ENCODE measurements at regions not wholly inside any gene's neighbourhood (a gene's known extent, or its start where the extent isn't known, plus 50 kb on each side); places are given as distances from the start of the nearest gene placed in this dataset.

DNA sequence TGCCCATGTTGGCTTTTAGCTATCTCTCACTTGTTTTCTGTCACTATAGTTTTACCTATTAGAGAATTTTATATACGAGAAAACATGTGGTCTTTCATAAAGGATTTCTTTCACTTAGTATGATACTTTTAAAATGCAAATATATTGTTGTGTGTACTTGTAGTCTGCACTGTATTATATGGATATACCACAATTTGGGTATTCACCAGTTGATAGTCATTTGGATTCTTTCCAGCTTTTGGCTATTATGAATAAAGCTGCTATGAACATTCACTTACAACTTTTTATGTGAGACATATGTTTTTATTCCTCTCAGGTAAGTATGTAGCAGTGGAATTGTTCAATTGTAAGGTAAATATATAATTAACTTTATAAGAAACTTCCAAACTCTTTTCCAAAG, 441.5 kb downstream of the GPATCH2 start:
- in situ Hi-C loops (cut with MboI; ENCODE audit: low sequenced_read_pairs, unreplicated experiment) = no loop called here
- TF ChIP-seq, protein P1, sequence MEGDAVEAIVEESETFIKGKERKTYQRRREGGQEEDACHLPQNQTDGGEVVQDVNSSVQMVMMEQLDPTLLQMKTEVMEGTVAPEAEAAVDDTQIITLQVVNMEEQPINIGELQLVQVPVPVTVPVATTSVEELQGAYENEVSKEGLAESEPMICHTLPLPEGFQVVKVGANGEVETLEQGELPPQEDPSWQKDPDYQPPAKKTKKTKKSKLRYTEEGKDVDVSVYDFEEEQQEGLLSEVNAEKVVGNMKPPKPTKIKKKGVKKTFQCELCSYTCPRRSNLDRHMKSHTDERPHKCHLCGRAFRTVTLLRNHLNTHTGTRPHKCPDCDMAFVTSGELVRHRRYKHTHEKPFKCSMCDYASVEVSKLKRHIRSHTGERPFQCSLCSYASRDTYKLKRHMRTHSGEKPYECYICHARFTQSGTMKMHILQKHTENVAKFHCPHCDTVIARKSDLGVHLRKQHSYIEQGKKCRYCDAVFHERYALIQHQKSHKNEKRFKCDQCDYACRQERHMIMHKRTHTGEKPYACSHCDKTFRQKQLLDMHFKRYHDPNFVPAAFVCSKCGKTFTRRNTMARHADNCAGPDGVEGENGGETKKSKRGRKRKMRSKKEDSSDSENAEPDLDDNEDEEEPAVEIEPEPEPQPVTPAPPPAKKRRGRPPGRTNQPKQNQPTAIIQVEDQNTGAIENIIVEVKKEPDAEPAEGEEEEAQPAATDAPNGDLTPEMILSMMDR (IDR thresholded peaks at IDR 0.05; ENCODE audit: borderline replicate concordance, control extremely low read depth, extremely low read depth, insufficient read depth, missing control alignments) = no peak
- no peak for DNase-seq (ENCODE audit: low spot score)

DNA sequence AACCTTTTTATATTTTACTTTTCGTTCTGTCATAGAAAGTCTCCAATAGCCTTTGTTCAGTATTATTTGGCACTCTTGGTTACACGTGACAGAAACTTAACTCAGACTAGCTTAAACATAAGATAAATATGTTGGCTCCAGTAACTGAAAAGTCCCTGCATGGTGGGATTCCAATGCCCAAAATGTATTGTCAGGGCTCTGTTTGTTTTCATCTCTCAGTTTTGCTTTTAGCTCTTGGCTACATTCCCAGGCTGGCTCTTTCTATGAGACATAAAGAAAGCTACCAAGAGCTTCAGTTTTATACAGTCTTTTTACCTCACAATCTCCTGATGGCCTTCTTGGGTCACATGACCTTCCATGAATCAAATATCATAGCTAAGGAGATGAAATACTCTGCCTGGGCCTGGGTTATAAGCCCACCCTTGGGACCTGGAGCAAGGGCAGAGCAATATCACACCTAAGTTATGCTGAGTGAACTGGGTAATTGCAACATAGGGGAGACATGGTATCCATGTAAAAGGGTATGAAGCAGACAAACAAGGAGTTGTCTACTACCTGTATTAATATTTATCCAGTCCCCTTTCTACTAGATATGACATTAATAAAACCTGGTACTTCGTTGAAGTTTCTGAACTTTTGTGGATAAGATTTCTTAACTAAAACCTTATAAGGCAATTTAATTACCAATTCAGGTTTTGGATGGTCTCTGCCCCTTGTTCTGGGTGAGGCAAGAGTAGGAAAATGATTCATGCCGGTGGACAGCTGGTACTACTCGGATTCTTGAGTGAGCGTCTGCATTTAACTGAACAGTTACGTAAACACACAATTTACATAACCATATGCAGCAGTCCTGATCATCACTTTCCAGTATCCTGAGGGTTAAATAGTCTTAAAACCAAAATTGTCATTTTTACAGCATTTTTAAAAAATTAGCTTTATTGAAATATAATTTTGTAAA, 442.3 kb downstream of the GPATCH2 start:
- in situ Hi-C loops (cut with MboI; ENCODE audit: low sequenced_read_pairs, unreplicated experiment) = no loop called here
- TF ChIP-seq, protein P1 (IDR thresholded peaks at IDR 0.05; ENCODE audit: borderline replicate concordance, control extremely low read depth, extremely low read depth, insufficient read depth, missing control alignments) = no peak
- no peak for DNase-seq (ENCODE audit: low spot score)

DNA sequence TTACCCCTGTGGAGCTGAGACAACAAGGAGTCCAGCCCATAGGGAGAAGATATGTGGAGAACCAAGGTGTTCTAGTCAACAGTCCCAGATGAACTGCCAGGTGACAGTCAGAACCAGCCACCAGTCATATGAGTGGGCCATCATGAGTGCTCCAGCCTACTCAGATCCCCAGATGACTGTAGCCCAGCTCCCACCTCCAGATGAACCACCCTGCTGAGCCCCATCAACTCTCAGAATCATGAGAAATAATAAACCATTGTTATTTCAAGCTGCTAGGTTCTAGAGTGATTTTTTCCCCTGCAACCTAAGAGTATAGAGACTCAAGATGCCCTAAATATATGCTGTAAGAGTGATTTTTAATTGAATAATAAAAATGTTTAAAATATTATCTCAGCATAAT, 444.2 kb downstream of the GPATCH2 start:
- TF ChIP-seq, protein P1 (IDR thresholded peaks at IDR 0.05; ENCODE audit: borderline replicate concordance, control extremely low read depth, extremely low read depth, insufficient read depth, missing control alignments) = no peak
- in situ Hi-C loops (cut with MboI; ENCODE audit: low sequenced_read_pairs, unreplicated experiment) = no loop called here
- no peak for DNase-seq (ENCODE audit: low spot score)

DNA sequence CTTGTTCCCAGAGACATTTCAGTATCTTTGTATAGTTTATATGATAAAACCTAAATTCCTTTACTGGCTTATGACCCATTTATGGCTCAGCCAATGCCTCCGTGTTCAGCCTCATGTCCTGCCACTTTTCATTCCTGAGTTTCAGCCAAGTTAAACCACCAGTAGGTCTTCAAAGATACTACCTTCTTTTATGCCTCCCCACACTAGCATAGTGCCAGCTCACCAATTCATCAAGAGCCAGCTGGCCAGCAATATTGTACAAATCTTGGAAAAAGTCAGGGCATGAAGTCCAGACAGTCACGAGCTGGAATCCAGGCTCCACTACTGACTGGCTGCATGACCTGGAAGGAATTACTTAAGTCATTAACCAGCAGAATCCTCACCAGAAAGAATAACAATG, 446.0 kb downstream of the GPATCH2 start:
- no peak for DNase-seq (ENCODE audit: low spot score)
- in situ Hi-C loops (cut with MboI; ENCODE audit: low sequenced_read_pairs, unreplicated experiment) = no loop called here

GRCh38 chr1:217182992-217183391, 447.9 kb downstream of the GPATCH2 start:
- TF ChIP-seq, protein P1 (IDR thresholded peaks at IDR 0.05; ENCODE audit: borderline replicate concordance, control extremely low read depth, extremely low read depth, insufficient read depth, missing control alignments) = no peak
- in situ Hi-C loops (cut with MboI; ENCODE audit: low sequenced_read_pairs, unreplicated experiment) = no loop called here
- DNase-seq (ENCODE audit: low spot score) = no peak

More for the DNA sequence above, 446.0 kb downstream of the GPATCH2 start:
- TF ChIP-seq, protein P1 (IDR thresholded peaks at IDR 0.05; ENCODE audit: borderline replicate concordance, control extremely low read depth, extremely low read depth, insufficient read depth, missing control alignments) = no peak

- TF ChIP-seq, protein P1 (IDR thresholded peaks at IDR 0.05; ENCODE audit: borderline replicate concordance, control extremely low read depth, extremely low read depth, insufficient read depth, missing control alignments) = no peak
- no peak for DNase-seq (ENCODE audit: low spot score)
- in situ Hi-C loops (cut with MboI; ENCODE audit: low sequenced_read_pairs, unreplicated experiment) = no loop called here
Observed at GRCh38 chr1:217181756-217182155, 449.1 kb downstream of the GPATCH2 start.
